ENCODE measurements at regions not wholly inside any gene's neighbourhood (a gene's known extent, or its start where the extent isn't known, plus 50 kb on each side); places are given as distances from the start of the nearest gene placed in this dataset.
"Not testable (repeated sequence)": the region's sequence is repeated elsewhere in the genome, so short reads cannot be mapped to it uniquely, and the experiment has no call there.

DNA sequence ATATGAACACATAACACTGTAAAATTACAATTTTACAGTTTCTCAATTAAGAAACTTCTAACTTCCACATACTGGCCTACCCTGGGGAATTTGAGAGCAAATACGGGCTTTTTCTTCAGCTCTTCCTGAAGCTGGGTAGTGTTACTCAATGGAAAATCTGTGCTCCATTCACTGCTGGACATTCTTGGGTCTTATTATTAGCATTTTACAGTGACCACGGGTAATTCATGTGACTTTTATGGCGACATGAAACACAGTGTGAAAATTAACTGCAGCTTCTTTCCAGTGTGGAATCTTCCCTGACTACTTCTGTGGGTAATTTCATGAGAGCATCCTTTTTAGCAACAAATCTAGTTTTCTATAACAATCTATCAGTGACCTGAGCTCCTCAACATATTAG is 423.7 kb upstream of the ANO5 start:
- no peak for DNase-seq (ENCODE audit: insufficient read length, low spot score)
- no peak for TF ChIP-seq POU2F2 (IDR thresholded peaks at IDR 0.05; ENCODE audit: low read depth, low read length)
- no peak for TF ChIP-seq SPI1 (IDR thresholded peaks at IDR 0.05; ENCODE audit: low read depth, low read length)
- TF ChIP-seq TAF1 (IDR thresholded peaks at IDR 0.05; ENCODE audit: low read depth, low read length): no peak
- no peak for TF ChIP-seq POLR2A (IDR thresholded peaks at IDR 0.05; ENCODE audit: low read depth, low read length)
- TF ChIP-seq POLR2AphosphoS5 (IDR thresholded peaks at IDR 0.05; ENCODE audit: low read depth, low read length): no peak
- no peak for TF ChIP-seq PAX5 (IDR thresholded peaks at IDR 0.05; ENCODE audit: insufficient read depth, low read length, severe bottlenecking)
- no peak for FAIRE-seq

GRCh38 chr11:21771097-21771496 is 421.8 kb upstream of the ANO5 start:
- DNase-seq (ENCODE audit: insufficient read length, low spot score): no peak
- no peak for FAIRE-seq
- TF ChIP-seq POLR2A (IDR thresholded peaks at IDR 0.05; ENCODE audit: low read depth, low read length): no peak
- TF ChIP-seq TAF1 (IDR thresholded peaks at IDR 0.05; ENCODE audit: low read depth, low read length): no peak
- TF ChIP-seq SPI1 (IDR thresholded peaks at IDR 0.05; ENCODE audit: low read depth, low read length): no peak
- TF ChIP-seq POU2F2 (IDR thresholded peaks at IDR 0.05; ENCODE audit: low read depth, low read length): no peak
- TF ChIP-seq PAX5 (IDR thresholded peaks at IDR 0.05; ENCODE audit: insufficient read depth, low read length, severe bottlenecking): no peak
- TF ChIP-seq POLR2AphosphoS5 (IDR thresholded peaks at IDR 0.05; ENCODE audit: low read depth, low read length): no peak

- TF ChIP-seq POLR2A (IDR thresholded peaks at IDR 0.05; ENCODE audit: low read depth, low read length) (no peak), PAX5 (IDR thresholded peaks at IDR 0.05; ENCODE audit: insufficient read depth, low read length, severe bottlenecking) (no peak), TAF1 (IDR thresholded peaks at IDR 0.05; ENCODE audit: low read depth, low read length) (no peak), POLR2AphosphoS5 (IDR thresholded peaks at IDR 0.05; ENCODE audit: low read depth, low read length) (no peak), POU2F2 (IDR thresholded peaks at IDR 0.05; ENCODE audit: low read depth, low read length) (no peak), SPI1 (IDR thresholded peaks at IDR 0.05; ENCODE audit: low read depth, low read length) (no peak)
- FAIRE-seq (no peak), DNase-seq (ENCODE audit: insufficient read length, low spot score) (no peak)
Observed at GRCh38 chr11:21774212-21774611, 418.7 kb upstream of the ANO5 start.

DNA sequence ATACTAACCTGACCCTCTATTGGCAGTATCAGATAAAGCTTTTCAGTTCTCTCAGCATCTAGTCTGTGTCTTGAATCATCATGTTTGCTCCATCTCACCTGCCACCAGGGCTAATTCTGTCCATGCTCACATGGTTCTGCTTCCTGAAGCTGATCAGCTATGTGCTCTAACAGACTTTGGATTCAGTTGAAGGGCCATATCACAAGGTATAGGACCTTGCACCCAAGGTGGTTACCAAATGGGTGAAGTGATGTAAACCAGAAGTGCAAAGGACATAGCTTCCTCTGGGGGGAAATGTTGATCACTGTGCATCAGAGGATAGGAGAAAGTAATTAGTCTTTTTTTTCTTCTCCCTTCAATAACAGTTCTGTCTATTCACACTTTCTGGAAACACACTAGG is 417.0 kb upstream of the ANO5 start:
- FAIRE-seq (no peak), DNase-seq (ENCODE audit: insufficient read length, low spot score) (no peak)
- TF ChIP-seq POU2F2 (IDR thresholded peaks at IDR 0.05; ENCODE audit: low read depth, low read length): no peak
- TF ChIP-seq POLR2AphosphoS5 (IDR thresholded peaks at IDR 0.05; ENCODE audit: low read depth, low read length): no peak
- TF ChIP-seq PAX5 (IDR thresholded peaks at IDR 0.05; ENCODE audit: insufficient read depth, low read length, severe bottlenecking): no peak
- no peak for TF ChIP-seq SPI1 (IDR thresholded peaks at IDR 0.05; ENCODE audit: low read depth, low read length)
- TF ChIP-seq TAF1 (IDR thresholded peaks at IDR 0.05; ENCODE audit: low read depth, low read length): no peak
- no peak for TF ChIP-seq POLR2A (IDR thresholded peaks at IDR 0.05; ENCODE audit: low read depth, low read length)

- no peak for FAIRE-seq
- TF ChIP-seq POU2F2 (IDR thresholded peaks at IDR 0.05; ENCODE audit: low read depth, low read length) (no peak), PAX5 (IDR thresholded peaks at IDR 0.05; ENCODE audit: insufficient read depth, low read length, severe bottlenecking) (no peak), TAF1 (IDR thresholded peaks at IDR 0.05; ENCODE audit: low read depth, low read length) (no peak), POLR2A (IDR thresholded peaks at IDR 0.05; ENCODE audit: low read depth, low read length) (no peak), POLR2AphosphoS5 (IDR thresholded peaks at IDR 0.05; ENCODE audit: low read depth, low read length) (no peak), SPI1 (IDR thresholded peaks at IDR 0.05; ENCODE audit: low read depth, low read length) (no peak)
- no peak for DNase-seq (ENCODE audit: insufficient read length, low spot score)
Observed at GRCh38 chr11:21783954-21784353, 408.9 kb upstream of the ANO5 start.

GRCh38 chr11:21785351-21785750 is 407.5 kb upstream of the ANO5 start:
- FAIRE-seq: no peak
- no peak for TF ChIP-seq PAX5 (IDR thresholded peaks at IDR 0.05; ENCODE audit: insufficient read depth, low read length, severe bottlenecking)
- TF ChIP-seq SPI1 (IDR thresholded peaks at IDR 0.05; ENCODE audit: low read depth, low read length): no peak
- TF ChIP-seq POLR2A (IDR thresholded peaks at IDR 0.05; ENCODE audit: low read depth, low read length): no peak
- no peak for TF ChIP-seq POU2F2 (IDR thresholded peaks at IDR 0.05; ENCODE audit: low read depth, low read length)
- TF ChIP-seq POLR2AphosphoS5 (IDR thresholded peaks at IDR 0.05; ENCODE audit: low read depth, low read length): no peak
- no peak for TF ChIP-seq TAF1 (IDR thresholded peaks at IDR 0.05; ENCODE audit: low read depth, low read length)
- no peak for DNase-seq (ENCODE audit: insufficient read length, low spot score)

DNA sequence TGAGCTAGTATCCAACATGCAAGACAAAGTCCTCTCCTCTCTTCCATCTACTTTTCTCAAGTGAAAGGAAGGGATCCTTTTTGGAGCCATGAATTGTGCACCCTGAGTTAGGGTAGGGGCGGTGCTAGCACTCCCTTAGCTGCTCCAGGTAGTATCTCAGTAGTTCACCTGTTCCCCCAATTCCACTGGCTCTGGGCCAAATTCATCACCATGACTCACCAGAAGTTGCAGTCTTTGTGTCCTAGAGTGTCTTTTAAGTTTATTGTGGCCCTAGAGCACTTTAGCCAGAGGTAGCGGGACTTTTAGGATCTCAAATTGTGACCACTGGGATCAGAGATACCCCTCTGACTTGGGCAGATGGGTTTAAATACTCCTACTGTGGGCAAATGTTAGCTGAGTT is 398.6 kb upstream of the ANO5 start:
- TF ChIP-seq POLR2A (IDR thresholded peaks at IDR 0.05; ENCODE audit: low read depth, low read length): no peak
- no peak for TF ChIP-seq PAX5 (IDR thresholded peaks at IDR 0.05; ENCODE audit: insufficient read depth, low read length, severe bottlenecking)
- no peak for TF ChIP-seq POLR2AphosphoS5 (IDR thresholded peaks at IDR 0.05; ENCODE audit: low read depth, low read length)
- TF ChIP-seq TAF1 (IDR thresholded peaks at IDR 0.05; ENCODE audit: low read depth, low read length): no peak
- no peak for TF ChIP-seq SPI1 (IDR thresholded peaks at IDR 0.05; ENCODE audit: low read depth, low read length)
- no peak for TF ChIP-seq POU2F2 (IDR thresholded peaks at IDR 0.05; ENCODE audit: low read depth, low read length)
- FAIRE-seq: no peak
- DNase-seq (ENCODE audit: insufficient read length, low spot score): no peak

- DNase-seq (ENCODE audit: insufficient read length, low spot score) (no peak), FAIRE-seq (no peak)
Observed at GRCh38 chr11:21798216-21798615, 394.7 kb upstream of the ANO5 start.

GRCh38 chr11:21804523-21804922 is 388.4 kb upstream of the ANO5 start:
- FAIRE-seq: not testable (repeated sequence)

More at GRCh38 chr11:21798216-21798615, 394.7 kb upstream of the ANO5 start:
- TF ChIP-seq POLR2AphosphoS5 (IDR thresholded peaks at IDR 0.05; ENCODE audit: low read depth, low read length) (no peak), SPI1 (IDR thresholded peaks at IDR 0.05; ENCODE audit: low read depth, low read length) (no peak), PAX5 (IDR thresholded peaks at IDR 0.05; ENCODE audit: insufficient read depth, low read length, severe bottlenecking) (no peak), TAF1 (IDR thresholded peaks at IDR 0.05; ENCODE audit: low read depth, low read length) (no peak)

GRCh38 chr11:21806508-21806907 is 386.4 kb upstream of the ANO5 start:
- FAIRE-seq (no peak), DNase-seq (ENCODE audit: insufficient read length, low spot score) (no peak)
- TF ChIP-seq TAF1 (IDR thresholded peaks at IDR 0.05; ENCODE audit: low read depth, low read length) (no peak), SPI1 (IDR thresholded peaks at IDR 0.05; ENCODE audit: low read depth, low read length) (no peak), PAX5 (IDR thresholded peaks at IDR 0.05; ENCODE audit: insufficient read depth, low read length, severe bottlenecking) (no peak), POLR2A (IDR thresholded peaks at IDR 0.05; ENCODE audit: low read depth, low read length) (no peak), POLR2AphosphoS5 (IDR thresholded peaks at IDR 0.05; ENCODE audit: low read depth, low read length) (no peak), POU2F2 (IDR thresholded peaks at IDR 0.05; ENCODE audit: low read depth, low read length) (no peak)

More at GRCh38 chr11:21804523-21804922, 388.4 kb upstream of the ANO5 start:
- not testable (repeated sequence) for DNase-seq (ENCODE audit: insufficient read length, low spot score)
